Neural progenitor cell (in vitro differentiated cells): ENCODE measurements at regions not wholly inside any gene's neighbourhood (a gene's known extent, or its start where the extent isn't known, plus 50 kb on each side); places are given as distances from the start of the nearest gene placed in this dataset.

Source experiments
- DNase-seq: peaks from one replicate; pipeline ENCODE4 v3.0.0-alpha.2; 2016; ENCODE audit warnings: low spot score
- H2AFZ ChIP-seq: fragments of 200-600 bp; sonication (generic); replicated peaks from 2 replicates; pipeline ENCODE4 v1.6.1; 2016; ENCODE audit warnings: antibody characterized with exemption
- H3F3A ChIP-seq: fragments of 200-600 bp; sonication (generic); 2 replicates; pipeline ENCODE4 v1.6.1; 2016; ENCODE audit warnings: antibody characterized with exemption, low read depth
- H3K27ac ChIP-seq: fragments of 200-600 bp; sonication (generic); 2 replicates; pipeline ENCODE4 v1.5.1; 2016; ENCODE audit warnings: mild to moderate bottlenecking
- H3K27me3 ChIP-seq: fragments of 200-600 bp; sonication (generic); 2 replicates; pipeline ENCODE4 v1.6.1; 2016; ENCODE audit warnings: mild to moderate bottlenecking, moderate library complexity
- H3K36me3 ChIP-seq: fragments of 200-600 bp; sonication (generic); 2 replicates; pipeline ENCODE4 v1.5.1; 2016
- H3K4me1 ChIP-seq: fragments of 200-600 bp; sonication (generic); 2 replicates; pipeline ENCODE4 v1.6.1; 2016; ENCODE audit warnings: mixed run types
- H3K4me2 ChIP-seq: fragments of 200-600 bp; sonication (generic); 2 replicates; pipeline ENCODE4 v1.6.1; 2016
- H3K4me3 ChIP-seq: fragments of 200-600 bp; sonication (generic); 2 replicates; pipeline ENCODE4 v1.5.1; 2016
- H3K79me2 ChIP-seq: fragments of 200-600 bp; sonication (generic); 2 replicates; pipeline ENCODE4 v1.6.1; 2016; ENCODE audit warnings: low read depth
- H3K9ac ChIP-seq: fragments of 200-600 bp; sonication (generic); 2 replicates; pipeline ENCODE4 v1.6.1; 2016
- H3K9me3 ChIP-seq: fragments of 200-600 bp; sonication (generic); 2 replicates; pipeline ENCODE4 v1.5.1; 2016; ENCODE audit warnings: low read depth
- H4K20me1 ChIP-seq: fragments of 200-600 bp; sonication (generic); 2 replicates; pipeline ENCODE4 v1.6.1; 2016; ENCODE audit warnings: low read depth
- H3K27ac Mint-ChIP-seq: 3 replicates; pipeline ENCODE4 v1.8.0; 2021; ENCODE audit warnings: mixed read lengths
- H3K27me3 Mint-ChIP-seq: 2 replicates; pipeline ENCODE4 v1.8.0; 2022; ENCODE audit warnings: low read depth, mild to moderate bottlenecking, inconsistent platforms, moderate library complexity, mixed read lengths; ENCODE audit not compliant: insufficient read depth
- H3K36me3 Mint-ChIP-seq: 3 replicates; pipeline ENCODE4 v1.8.0; 2021; ENCODE audit warnings: mixed read lengths
- H3K4me1 Mint-ChIP-seq: 3 replicates; pipeline ENCODE4 v1.8.0; 2021; ENCODE audit warnings: mixed read lengths
- H3K4me3 Mint-ChIP-seq: 3 replicates; pipeline ENCODE4 v1.8.0; 2021; ENCODE audit warnings: mild to moderate bottlenecking, moderate library complexity, mixed read lengths
- H3K9me3 Mint-ChIP-seq: 3 replicates; pipeline ENCODE4 v1.8.0; 2020; ENCODE audit warnings: mixed read lengths
- CTCF ChIP-seq: fragments of 200-600 bp; sonication (generic); IDR thresholded peaks from 2 replicates; pipeline ENCODE4 v1.5.1; 2017; ENCODE audit warnings: antibody characterized with exemption, mild to moderate bottlenecking
- EZH2 ChIP-seq: fragments of 200-600 bp; sonication (generic); IDR thresholded peaks from 2 replicates; pipeline ENCODE4 v1.6.1; 2017; ENCODE audit warnings: antibody characterized with exemption, mild to moderate bottlenecking, moderate library complexity
- EZH2phosphoT487 ChIP-seq: fragments of 200-600 bp; sonication (generic); IDR thresholded peaks from 2 replicates; pipeline ENCODE4 v1.6.1; 2017; ENCODE audit warnings: antibody characterized with exemption

- Histone ChIP-seq H3K27me3 (peaks cover 58% of the 10 kb centered on the region), H3K4me1 (peaks cover 43% of the 10 kb centered on the region), H3K4me2 (peak overlapping the region; percentile 86), H3K36me3 (no peaks in the 10 kb centered on the region), H3K79me2 (no peaks in the 10 kb centered on the region), H3K9ac (no peak overlapping the region), H3K9me3 (no peaks in the 10 kb centered on the region), H3K4me3 (no peak overlapping the region), H3F3A (peaks cover 47% of the 10 kb centered on the region), H3K27ac (no peak overlapping the region), H2AFZ (no peak overlapping the region), H4K20me1 (peaks cover 44% of the 10 kb centered on the region)
- peaks cover 8% of the 10 kb centered on the region for H3K9me3 Mint-ChIP-seq
- peak overlapping the region; percentile 67 for H3K27ac Mint-ChIP-seq
- DNase-seq = peak; percentile 89
- TF ChIP-seq EZH2 = no peak
- no peak for TF ChIP-seq CTCF
- TF ChIP-seq EZH2phosphoT487 = peak; percentile 38
- peak overlapping the region; percentile 50 for H3K4me3 Mint-ChIP-seq
- H3K36me3 Mint-ChIP-seq = peaks cover 3% of the 10 kb centered on the region
- peaks cover 42% of the 10 kb centered on the region for H3K27me3 Mint-ChIP-seq
- peaks cover 73% of the 10 kb centered on the region for H3K4me1 Mint-ChIP-seq
Observed at GRCh38 chr9:89675058-89675742, 70.4 kb downstream of the GADD45G start.

GRCh38 chr9:89676281-89676680 lies 71.5 kb downstream of the GADD45G start:
- Mint-ChIP-seq H3K9me3 (peaks cover 8% of the 10 kb centered on the region), H3K27ac (no peak overlapping the region), H3K4me1 (peaks cover 76% of the 10 kb centered on the region), H3K27me3 (peaks cover 38% of the 10 kb centered on the region), H3K4me3 (no peak overlapping the region), H3K36me3 (peaks cover 2% of the 10 kb centered on the region)
- Histone ChIP-seq H2AFZ (no peak overlapping the region), H3K27me3 (peaks cover 65% of the 10 kb centered on the region), H3K4me3 (no peak overlapping the region), H3K4me1 (peaks cover 43% of the 10 kb centered on the region), H3K9me3 (no peaks in the 10 kb centered on the region), H3K4me2 (peak overlapping the region; percentile 86), H3K36me3 (no peaks in the 10 kb centered on the region), H3F3A (peaks cover 47% of the 10 kb centered on the region), H3K9ac (no peak overlapping the region), H4K20me1 (peaks cover 44% of the 10 kb centered on the region), H3K27ac (no peak overlapping the region), H3K79me2 (no peaks in the 10 kb centered on the region)
- no peak for DNase-seq
- TF ChIP-seq EZH2 = no peak
- TF ChIP-seq CTCF = no peak
- no peak for TF ChIP-seq EZH2phosphoT487

GRCh38 chr9:89677702-89678395 lies 73.0 kb downstream of the GADD45G start:
- peaks cover 80% of the 10 kb centered on the region for H3K4me1 Mint-ChIP-seq
- Histone ChIP-seq H3K4me3 (peak overlapping the region; percentile 42), H3K27ac (peak overlapping the region; percentile 16)

More at GRCh38 chr9:89677702-89678395, 73.0 kb downstream of the GADD45G start:
- DNase-seq = peak; percentile 94
- no peaks in the 10 kb centered on the region for H3K36me3 Mint-ChIP-seq
- Histone ChIP-seq H3K36me3 (no peaks in the 10 kb centered on the region), H3K4me2 (peak overlapping the region; percentile 86), H3K79me2 (no peaks in the 10 kb centered on the region), H3F3A (peaks cover 44% of the 10 kb centered on the region), H3K4me1 (peaks cover 43% of the 10 kb centered on the region), H2AFZ (no peak overlapping the region), H3K27me3 (peaks cover 67% of the 10 kb centered on the region), H3K9ac (no peak overlapping the region), H3K9me3 (no peaks in the 10 kb centered on the region), H4K20me1 (peaks cover 44% of the 10 kb centered on the region)
- TF ChIP-seq EZH2phosphoT487 = peak; percentile 99
- no peak for TF ChIP-seq CTCF
- no peak for TF ChIP-seq EZH2
- H3K9me3 Mint-ChIP-seq = peaks cover 7% of the 10 kb centered on the region
- H3K4me3 Mint-ChIP-seq = peak overlapping the region; percentile 27
- peaks cover 41% of the 10 kb centered on the region for H3K27me3 Mint-ChIP-seq
- H3K27ac Mint-ChIP-seq = peak overlapping the region; percentile 64
